OCI-LY1 (cell line): ENCODE measurements at regions not wholly inside any gene's neighbourhood (a gene's known extent, or its start where the extent isn't known, plus 50 kb on each side); places are given as distances from the start of the nearest gene placed in this dataset.

Experiments used
- CTCF ChIP-seq: fragments of 200-600 bp; sonication (generic), shearing (Covaris generic); IDR thresholded peaks from 2 replicates; pipeline ENCODE4 v1.5.1; 2017; ENCODE audit warnings: mild to moderate bottlenecking, antibody characterized with exemption, low read length, moderate library complexity, mixed read lengths
- EZH2 ChIP-seq: fragments of 200-600 bp; sonication (generic), shearing (Covaris generic); IDR thresholded peaks from 2 replicates; pipeline ENCODE4 v1.8.0; 2017; ENCODE audit warnings: borderline replicate concordance, mixed run types, mild to moderate bottlenecking, antibody characterized with exemption, low read length, moderate library complexity, mixed read lengths

GRCh38 chr1:5599541-5599940, 392.7 kb downstream of the NPHP4 start:
- peak; percentile 23; the same call in 1 of the 2 replicates for TF ChIP-seq CTCF
- TF ChIP-seq EZH2, result no peak
